Body of pancreas (tissue), 4 donors: ENCODE measurements at regions not wholly inside any gene's neighbourhood (a gene's known extent, or its start where the extent isn't known, plus 50 kb on each side); places are given as distances from the start of the nearest gene placed in this dataset.

Experiments
- CTCF ChIP-seq, 7 experiments: fragments of 450-650 bp in 4 of 7; fragments of 200-600 bp in 3 of 7; sonication (generic) in 3 of 7; IDR thresholded peaks; one replicate each; pipeline ENCODE4 v1.5.1; 2016 to 2019; ENCODE audit warnings: antibody characterized with exemption in 7 of 7
- POLR2A ChIP-seq, 3 donors: fragments of 450-650 bp; IDR thresholded peaks; one replicate each; pipeline ENCODE4 v1.6.1; 2016; ENCODE audit warnings: antibody characterized with exemption in 3 of 3, mild to moderate bottlenecking in 2 of 3

DNA sequence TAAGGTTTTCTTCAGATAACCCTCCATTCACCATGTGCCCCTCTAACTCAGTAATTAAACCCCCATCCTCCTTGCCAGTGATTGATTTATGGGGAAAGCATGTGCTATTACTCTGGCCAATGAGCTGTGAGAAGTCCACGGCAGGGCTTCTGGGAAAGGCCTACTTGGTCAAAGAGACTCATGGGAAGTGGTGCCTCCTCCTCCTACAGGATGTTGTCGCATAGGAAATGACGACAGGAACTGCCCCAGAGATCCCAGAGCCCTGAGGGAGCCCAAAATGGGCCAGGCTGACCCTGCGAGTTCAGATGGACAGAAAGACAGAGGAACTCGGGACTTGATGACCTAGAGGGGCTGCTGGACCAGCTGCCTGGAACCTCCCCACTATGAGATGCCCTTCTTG lies 938.1 kb upstream of the TMEM132C start:
- TF ChIP-seq CTCF (IDR thresholded peaks at IDR 0.05) (no peak), POLR2A (IDR thresholded peaks at IDR 0.05) (no peak)
